Hepatocyte (in vitro differentiated cells): ENCODE measurements at regions not wholly inside any gene's neighbourhood (a gene's known extent, or its start where the extent isn't known, plus 50 kb on each side); places are given as distances from the start of the nearest gene placed in this dataset.

Experiments
- DNase-seq: peaks from one replicate; pipeline ENCODE4 v3.0.0-alpha.2; 2016; ENCODE audit warnings: low spot score
- H2AFZ ChIP-seq: fragments of 200-600 bp; sonication (generic); 2 replicates; pipeline ENCODE4 v1.6.0; 2016; ENCODE audit warnings: antibody characterized with exemption, mild to moderate bottlenecking
- H3K27ac ChIP-seq: fragments of 200-600 bp; sonication (generic); 2 replicates; pipeline ENCODE4 v1.5.1; 2016; ENCODE audit warnings: mild to moderate bottlenecking
- H3K27me3 ChIP-seq: fragments of 200-600 bp; sonication (generic); 2 replicates; pipeline ENCODE4 v1.6.1; 2016
- H3K36me3 ChIP-seq: fragments of 200-600 bp; sonication (generic); replicated peaks from 2 replicates; pipeline ENCODE4 v1.5.1; 2016; ENCODE audit warnings: low read depth; ENCODE audit not compliant: insufficient read depth
- H3K4me1 ChIP-seq: fragments of 200-600 bp; sonication (generic); 2 replicates; pipeline ENCODE4 v1.5.1; 2016; ENCODE audit warnings: mild to moderate bottlenecking, moderate library complexity; ENCODE audit not compliant: insufficient read depth
- H3K4me2 ChIP-seq: fragments of 200-600 bp; sonication (generic); 2 replicates; pipeline ENCODE4 v1.6.0; 2016
- H3K4me3 ChIP-seq: fragments of 200-600 bp; sonication (generic); 2 replicates; pipeline ENCODE4 v1.5.1; 2016; ENCODE audit warnings: mild to moderate bottlenecking
- H3K79me2 ChIP-seq: fragments of 200-600 bp; sonication (generic); 2 replicates; pipeline ENCODE4 v1.6.0; 2017; ENCODE audit warnings: mild to moderate bottlenecking
- H3K9me2 ChIP-seq: fragments of 200-600 bp; sonication (generic); replicated peaks from 2 replicates; pipeline ENCODE4 v1.6.0; 2017; ENCODE audit warnings: mild to moderate bottlenecking; ENCODE audit not compliant: insufficient read depth
- H3K9me3 ChIP-seq: fragments of 200-600 bp; sonication (generic); 2 replicates; pipeline ENCODE4 v1.5.1; 2016; ENCODE audit warnings: low read depth, mild to moderate bottlenecking
- H4K20me1 ChIP-seq: fragments of 200-600 bp; sonication (generic); 2 replicates; pipeline ENCODE4 v1.6.0; 2016; ENCODE audit warnings: mild to moderate bottlenecking; ENCODE audit not compliant: insufficient read depth, poor library complexity, severe bottlenecking
- CTCF ChIP-seq: fragments of 200-600 bp; sonication (generic); IDR thresholded peaks from 2 replicates; pipeline ENCODE4 v1.5.1; 2016; ENCODE audit warnings: antibody characterized with exemption, mild to moderate bottlenecking; ENCODE audit not compliant: poor library complexity
- EZH2 ChIP-seq: fragments of 200-600 bp; sonication (generic); IDR thresholded peaks from 2 replicates; pipeline ENCODE4 v1.6.1; 2016; ENCODE audit warnings: antibody characterized with exemption, mild to moderate bottlenecking, borderline replicate concordance
- EZH2phosphoT487 ChIP-seq: fragments of 200-600 bp; sonication (generic); IDR thresholded peaks from one replicate; pipeline ENCODE4 v1.6.1; 2018; ENCODE audit warnings: antibody characterized with exemption, mild to moderate bottlenecking, low read depth, moderate library complexity; ENCODE audit not compliant: unreplicated experiment, severe bottlenecking
- WGBS: methylation state at CpG from one replicate; pipeline ENCODE4 v1.1.6; 2016; ENCODE audit warnings: low lambda C conversion rate; ENCODE audit errors: missing lambda C conversion rate; 5-methylcytosine and 5-hydroxymethylcytosine counted together

GRCh38 chr5:87503004-87503403 lies 90.3 kb upstream of the CCNH start:
- H3K9me2 ChIP-seq, result no peaks in the 10 kb centered on the region
- no peaks in the 10 kb centered on the region for H3K36me3 ChIP-seq
- H2AFZ ChIP-seq, result no peak overlapping the region
- H3K27ac ChIP-seq, result no peak overlapping the region
- H3K4me2 ChIP-seq, result no peak overlapping the region
- H3K27me3 ChIP-seq, result no peaks in the 10 kb centered on the region
- whole genome bisulfite sequencing, result 67% methylated on average over 2 of the region's 2 CpGs
- H3K4me3 ChIP-seq, result no peak overlapping the region
- no peak for TF ChIP-seq EZH2
- TF ChIP-seq CTCF, result no peak
- no peak for TF ChIP-seq EZH2phosphoT487
- DNase-seq, result no peak
- no peaks in the 10 kb centered on the region for H3K79me2 ChIP-seq
- H4K20me1 ChIP-seq, result no peaks in the 10 kb centered on the region
- H3K4me1 ChIP-seq, result no peaks in the 10 kb centered on the region
- no peaks in the 10 kb centered on the region for H3K9me3 ChIP-seq

DNA sequence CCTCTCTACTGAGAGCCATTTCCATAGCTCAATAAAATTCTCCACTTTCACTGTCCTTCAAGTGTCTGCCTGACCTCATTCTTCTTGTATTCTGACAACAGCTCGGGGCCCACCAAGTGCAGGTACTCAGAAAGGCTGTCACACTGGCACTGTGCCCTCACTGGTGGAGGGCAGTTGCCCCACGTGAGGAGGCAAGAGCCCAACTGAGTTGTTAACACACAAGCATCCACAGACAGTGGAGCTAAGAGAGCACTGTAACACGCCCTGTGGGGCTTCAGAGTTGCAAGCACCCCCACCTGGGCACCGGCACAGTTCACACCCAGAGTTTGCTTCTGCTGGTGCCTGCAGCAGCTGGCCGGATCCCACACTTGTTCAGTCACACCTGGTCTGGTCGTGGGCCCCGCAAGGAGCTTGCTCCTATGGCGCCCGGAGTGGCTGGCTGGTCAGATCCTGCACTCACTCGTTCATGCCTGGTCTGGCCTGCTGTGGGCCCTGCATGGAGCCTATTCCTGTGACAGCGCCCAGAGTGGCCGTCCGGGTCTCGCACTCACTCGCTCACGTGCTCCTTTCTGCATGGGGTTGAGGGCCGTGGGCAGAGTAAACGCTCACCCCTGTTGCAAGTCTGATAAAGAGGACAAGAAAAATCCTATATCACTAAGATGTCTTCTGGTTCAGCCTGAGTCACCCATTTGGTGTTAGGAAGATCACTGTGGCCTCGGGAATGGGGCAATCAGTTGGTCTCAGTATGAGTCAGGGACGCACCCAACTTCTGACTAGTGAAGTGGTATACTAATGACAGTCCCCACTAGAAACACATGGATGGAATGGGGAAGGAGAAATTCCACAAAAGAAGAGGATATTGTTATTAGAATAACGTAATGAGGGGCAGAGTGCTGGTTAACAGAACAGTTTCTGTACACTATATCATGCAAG lies 87.0 kb upstream of the CCNH start:
- no peaks in the 10 kb centered on the region for H3K36me3 ChIP-seq
- H3K4me1 ChIP-seq, result no peaks in the 10 kb centered on the region
- no peak overlapping the region for H2AFZ ChIP-seq
- H4K20me1 ChIP-seq, result no peaks in the 10 kb centered on the region
- no peak for DNase-seq
- WGBS, result 88% methylated on average over 21 of the region's 21 CpGs
- no peak for TF ChIP-seq EZH2
- TF ChIP-seq EZH2phosphoT487, result no peak
- TF ChIP-seq CTCF, result no peak
- no peak overlapping the region for H3K27ac ChIP-seq
- H3K27me3 ChIP-seq, result no peaks in the 10 kb centered on the region
- H3K4me3 ChIP-seq, result no peak overlapping the region
- H3K9me2 ChIP-seq, result no peaks in the 10 kb centered on the region
- H3K79me2 ChIP-seq, result no peaks in the 10 kb centered on the region
- H3K4me2 ChIP-seq, result no peak overlapping the region
- no peaks in the 10 kb centered on the region for H3K9me3 ChIP-seq
